B cell (primary cell): ENCODE measurements at regions not wholly inside any gene's neighbourhood (a gene's known extent, or its start where the extent isn't known, plus 50 kb on each side); places are given as distances from the start of the nearest gene placed in this dataset.

Source experiments
- ATAC-seq: fragments of 200-7000 bp; cut with Tn5 transposase; one replicate; pipeline ENCODE4 v1.10.0; 2021; ENCODE audit warnings: low read depth, mild to moderate bottlenecking, moderate number of reproducible peaks, moderate library complexity
- CTCF ChIA-PET: fragments of 350-600 bp; sonication (Branson Sonifier 250); formaldehyde crosslinking; loops from one replicate; lab custom pipeline; 2021; ENCODE audit warnings: antibody characterized with exemption, inconsistent platforms; lab: Charles Lee
- POLR2A ChIA-PET: fragments of 350-600 bp; sonication (Branson Sonifier 250); formaldehyde crosslinking; loops from one replicate; lab custom pipeline; 2021; ENCODE audit warnings: antibody characterized with exemption; lab: Charles Lee
- DNase-seq: peaks from one replicate; pipeline ENCODE4 v3.0.0; 2013
- H2AFZ ChIP-seq: 2 replicates; pipeline ENCODE4 v1.6.1; 2012; ENCODE audit warnings: mild to moderate bottlenecking, low read depth, low read length; ENCODE audit not compliant: insufficient read depth, poor library complexity, severe bottlenecking
- H3K27ac ChIP-seq, 2 donors: 1 replicate in 1 of 2; 2 replicates in 1 of 2; pipeline ENCODE4 v1.5.1; 2012 to 2013; ENCODE audit warnings: low read length in 2 of 2, mild to moderate bottlenecking in 2 of 2, moderate library complexity in 1 of 2
- H3K27me3 ChIP-seq, 4 experiments: fragments of 200-600 bp in 1 of 4; sonication (generic) in 1 of 4; replicated peaks in 1 of 4; 1 replicate in 2 of 4; 2 replicates in 2 of 4; pipeline versions ENCODE4 v1.6.1 to v1.7.0; 2013 to 2016; ENCODE audit warnings: low read length in 3 of 4, mild to moderate bottlenecking in 2 of 4, mixed read lengths in 1 of 4, moderate library complexity in 1 of 4; ENCODE audit not compliant: insufficient read depth in 4 of 4, control insufficient read depth in 3 of 4; ENCODE audit errors: control extremely low read depth in 1 of 4
- H3K36me3 ChIP-seq, 2 experiments: replicated peaks in 1 of 2; 1 replicate in 1 of 2; 2 replicates in 1 of 2; pipeline versions ENCODE4 v1.6.1 to v1.7.1; 2013; ENCODE audit warnings: low read length in 1 of 2; ENCODE audit not compliant: insufficient read depth in 2 of 2, control insufficient read depth in 1 of 2; ENCODE audit errors: control extremely low read depth in 1 of 2, extremely low read depth in 1 of 2
- H3K4me1 ChIP-seq, 2 donors: fragments of 200-600 bp in 1 of 2; sonication (generic) in 1 of 2; 1 replicate in 1 of 2; 2 replicates in 1 of 2; pipeline versions ENCODE4 v1.5.1 to v1.6.1; 2013 to 2017; ENCODE audit warnings: low read length in 2 of 2; ENCODE audit not compliant: control insufficient read depth in 2 of 2, insufficient read depth in 2 of 2
- H3K4me2 ChIP-seq: replicated peaks from 2 replicates; pipeline ENCODE3; 2012; ENCODE audit warnings: mild to moderate bottlenecking, low read depth, low read length; ENCODE audit not compliant: poor library complexity, severe bottlenecking
- H3K4me3 ChIP-seq, 5 experiments: fragments of 200-600 bp in 1 of 5; sonication (generic) in 1 of 5; 1 replicate in 3 of 5; 2 replicates in 2 of 5; pipeline versions ENCODE4 v1.5.1 to v1.7.0; 2011 to 2016; ENCODE audit warnings: low read length in 4 of 5, mild to moderate bottlenecking in 4 of 5, low read depth in 2 of 5, control low read depth in 1 of 5, moderate library complexity in 1 of 5; ENCODE audit not compliant: insufficient read depth in 1 of 5; ENCODE audit errors: control extremely low read depth in 1 of 5, extremely low read depth in 1 of 5
- H3K79me2 ChIP-seq: fragments of 200-600 bp; sonication (generic); one replicate; pipeline ENCODE4 v1.6.0; 2016; ENCODE audit warnings: low read length; ENCODE audit not compliant: control insufficient read depth, insufficient read depth
- H3K9ac ChIP-seq: fragments of 200-600 bp; sonication (generic); 2 replicates; pipeline ENCODE4 v1.6.1; 2017; ENCODE audit warnings: mild to moderate bottlenecking, low read length, moderate library complexity
- H3K9me3 ChIP-seq, 3 donors: one replicate each; pipeline versions ENCODE4 v1.6.1 to v1.7.1; 2013; ENCODE audit warnings: low read length in 2 of 3; ENCODE audit not compliant: control insufficient read depth in 2 of 3, insufficient read depth in 1 of 3; ENCODE audit errors: control extremely low read depth in 1 of 3
- H4K20me1 ChIP-seq: 2 replicates; pipeline ENCODE4 v1.6.0; 2012; ENCODE audit warnings: mild to moderate bottlenecking, low read length; ENCODE audit not compliant: insufficient read depth, control insufficient read depth, poor library complexity, severe bottlenecking
- H3K27ac Mint-ChIP-seq: one replicate; pipeline ENCODE4 v1.8.0; 2021; ENCODE audit warnings: mixed read lengths
- H3K27me3 Mint-ChIP-seq: one replicate; pipeline ENCODE4 v1.8.0; 2021; ENCODE audit warnings: mixed read lengths
- H3K4me1 Mint-ChIP-seq: one replicate; pipeline ENCODE4 v1.8.0; 2021; ENCODE audit warnings: mixed read lengths
- H3K4me3 Mint-ChIP-seq: one replicate; pipeline ENCODE4 v1.8.0; 2021; ENCODE audit warnings: mixed read lengths
- H3K9me3 Mint-ChIP-seq: one replicate; pipeline ENCODE4 v1.8.0; 2022; ENCODE audit warnings: mixed read lengths; ENCODE audit not compliant: insufficient read depth
- CTCF ChIP-seq: fragments of 200-600 bp; IDR thresholded peaks from one replicate; pipeline ENCODE4 v1.8.0; 2022; ENCODE audit warnings: antibody characterized with exemption, mild to moderate bottlenecking
- EZH2 ChIP-seq: IDR thresholded peaks from 2 replicates; pipeline ENCODE4 v1.6.1; 2012; ENCODE audit warnings: borderline replicate concordance, low read depth, mild to moderate bottlenecking, moderate library complexity, low read length; ENCODE audit not compliant: insufficient read depth, poor library complexity, severe bottlenecking
- WGBS: methylation state at CpG from one replicate; pipeline ENCODE4 v1.1.5; 2013; ENCODE audit warnings: missing lambda C conversion rate; ENCODE audit not compliant: insufficient coverage; 5-methylcytosine and 5-hydroxymethylcytosine counted together
- intact Hi-C: fragments of 100-400 bp; cut with micrococcal nuclease; formaldehyde crosslinking; loops from one replicate; pipeline ENCODE4 v1.10.0; 2022

GRCh38 chr11:116384407-116384806 is 388.4 kb downstream of the BUD13 start:
- no peaks in the 10 kb centered on the region for H3K27me3 Mint-ChIP-seq
- no peak overlapping the region for H3K27ac ChIP-seq
- no peak overlapping the region for H2AFZ ChIP-seq
- no peak overlapping the region for H3K4me3 Mint-ChIP-seq
- H4K20me1 ChIP-seq = no peaks in the 10 kb centered on the region
- H3K27me3 ChIP-seq = no peaks in the 10 kb centered on the region
- no peaks in the 10 kb centered on the region for H3K9me3 Mint-ChIP-seq
- ATAC-seq = no peak
- DNase-seq = no peak
- intact Hi-C loops = no loop called here
- 43% methylated on average over 3 of the region's 5 CpGs for WGBS
- ChIA-PET CTCF (no interaction called here), POLR2A (no interaction called here)
- no peaks in the 10 kb centered on the region for H3K4me1 ChIP-seq
- H3K4me1 Mint-ChIP-seq = no peaks in the 10 kb centered on the region
- no peak overlapping the region for H3K4me3 ChIP-seq
- H3K27ac Mint-ChIP-seq = no peak overlapping the region
- no peak overlapping the region for H3K9ac ChIP-seq
- H3K36me3 ChIP-seq = no peaks in the 10 kb centered on the region
- H3K9me3 ChIP-seq = no peaks in the 10 kb centered on the region
- no peak for TF ChIP-seq EZH2
- TF ChIP-seq CTCF = no peak
- H3K79me2 ChIP-seq = no peaks in the 10 kb centered on the region
- no peak overlapping the region for H3K4me2 ChIP-seq

GRCh38 chr11:116379185-116379828 is 393.5 kb downstream of the BUD13 start:
- Histone ChIP-seq H3K36me3 (no peaks in the 10 kb centered on the region), H2AFZ (no peak overlapping the region), H3K9ac (no peak overlapping the region), H3K4me1 (no peaks in the 10 kb centered on the region), H4K20me1 (no peaks in the 10 kb centered on the region), H3K9me3 (no peaks in the 10 kb centered on the region), H3K27ac (no peak overlapping the region), H3K79me2 (no peaks in the 10 kb centered on the region), H3K4me3 (no peak overlapping the region), H3K27me3 (no peaks in the 10 kb centered on the region), H3K4me2 (no peak overlapping the region)
- DNase-seq (no peak), ATAC-seq (no peak)
- ChIA-PET POLR2A (no interaction called here), CTCF (no interaction called here)
- H3K4me3 Mint-ChIP-seq = no peak overlapping the region
- H3K9me3 Mint-ChIP-seq = peaks cover 2% of the 10 kb centered on the region
- H3K4me1 Mint-ChIP-seq = no peaks in the 10 kb centered on the region
- 54% methylated on average over 5 of the region's 7 CpGs for WGBS
- intact Hi-C loops = no loop called here
- no peak overlapping the region for H3K27ac Mint-ChIP-seq
- H3K27me3 Mint-ChIP-seq = peaks cover 7% of the 10 kb centered on the region
- TF ChIP-seq EZH2 (no peak), CTCF (no peak)
